BJ (cell line): ENCODE measurements at regions not wholly inside any gene's neighbourhood (a gene's known extent, or its start where the extent isn't known, plus 50 kb on each side); places are given as distances from the start of the nearest gene placed in this dataset.
"Not testable (repeated sequence)": the region's sequence is repeated elsewhere in the genome, so short reads cannot be mapped to it uniquely, and the experiment has no call there.

Experiments
- CTCF ChIA-PET: fragments of 350-600 bp; formaldehyde crosslinking; extraction: SDS; loops from one replicate; lab custom pipeline; 2021; ENCODE audit warnings: antibody characterized with exemption, inconsistent platforms; lab: Yijun Ruan, JAX
- POLR2A ChIA-PET: fragments of 300-600 bp; sonication (Branson Sonifier 250); formaldehyde crosslinking; extraction: SDS; loops from one replicate; lab custom pipeline; 2021; ENCODE audit warnings: antibody characterized with exemption; lab: Charles Lee
- DNase-seq: peaks from one replicate; pipeline ENCODE4 v3.0.0-alpha.2; 2011; ENCODE audit warnings: low read depth
- H3K27me3 ChIP-seq: 2 replicates; pipeline ENCODE4 v1.6.0; 2011; ENCODE audit warnings: low read length; ENCODE audit not compliant: control insufficient read depth, insufficient read depth
- H3K36me3 ChIP-seq: 2 replicates; pipeline ENCODE4 v1.5.1; 2011; ENCODE audit warnings: low read length; ENCODE audit not compliant: control insufficient read depth, insufficient read depth
- H3K4me3 ChIP-seq: 2 replicates; pipeline ENCODE4 v1.5.1; 2011; ENCODE audit warnings: low read depth, mild to moderate bottlenecking, control low read depth, low read length
- CTCF ChIP-seq: IDR thresholded peaks from 2 replicates; pipeline ENCODE4 v1.5.1; 2011; ENCODE audit warnings: low read depth, mild to moderate bottlenecking, control low read depth, inconsistent platforms, low read length, moderate library complexity; ENCODE audit not compliant: insufficient read depth

GRCh38 chr12:83261998-83262397 is 575.3 kb downstream of the TMTC2 start:
- DNase-seq = no peak
- TF ChIP-seq CTCF = no peak
- Histone ChIP-seq H3K36me3 (no peaks in the 10 kb centered on the region), H3K4me3 (no peak overlapping the region), H3K27me3 (no peaks in the 10 kb centered on the region)
- ChIA-PET POLR2A (no interaction called here), CTCF (no interaction called here)

- CTCF ChIA-PET = not testable (repeated sequence)
These were observed 573.4 kb downstream of the TMTC2 start for GRCh38 chr12:83260126-83260525.

GRCh38 chr12:83257726-83258125 is 571.0 kb downstream of the TMTC2 start:
- ChIA-PET POLR2A (no interaction called here), CTCF (no interaction called here)
- no peak for DNase-seq
- no peaks in the 10 kb centered on the region for H3K36me3 ChIP-seq
- no peaks in the 10 kb centered on the region for H3K27me3 ChIP-seq
- no peak overlapping the region for H3K4me3 ChIP-seq
- TF ChIP-seq CTCF = no peak

More at GRCh38 chr12:83260126-83260525, 573.4 kb downstream of the TMTC2 start:
- H3K4me3 ChIP-seq, H3K36me3 ChIP-seq, H3K27me3 ChIP-seq, DNase-seq, POLR2A ChIA-PET: not testable (repeated sequence)

- ChIA-PET POLR2A (no interaction called here), CTCF (no interaction called here)
- Histone ChIP-seq H3K36me3 (no peaks in the 10 kb centered on the region), H3K4me3 (no peak overlapping the region), H3K27me3 (no peaks in the 10 kb centered on the region)
- DNase-seq = no peak
- no peak for TF ChIP-seq CTCF
These were observed 569.9 kb downstream of the TMTC2 start for GRCh38 chr12:83256562-83256961.

- no peak for TF ChIP-seq CTCF
- H3K27me3 ChIP-seq = no peaks in the 10 kb centered on the region
- ChIA-PET POLR2A (no interaction called here), CTCF (no interaction called here)
- H3K36me3 ChIP-seq = no peaks in the 10 kb centered on the region
- no peak for DNase-seq
- no peak overlapping the region for H3K4me3 ChIP-seq
These were observed 564.2 kb downstream of the TMTC2 start for GRCh38 chr12:83250866-83251265.

GRCh38 chr12:83245156-83245555 is 558.5 kb downstream of the TMTC2 start:
- ChIA-PET POLR2A (no interaction called here), CTCF (no interaction called here)
- H3K27me3 ChIP-seq = no peaks in the 10 kb centered on the region
- no peak overlapping the region for H3K4me3 ChIP-seq
- H3K36me3 ChIP-seq = no peaks in the 10 kb centered on the region
- no peak for TF ChIP-seq CTCF
- no peak for DNase-seq
